T-helper 1 cell (primary cell): ENCODE measurements at regions not wholly inside any gene's neighbourhood (a gene's known extent, or its start where the extent isn't known, plus 50 kb on each side); places are given as distances from the start of the nearest gene placed in this dataset.
"Not testable (repeated sequence)": the region's sequence is repeated elsewhere in the genome, so short reads cannot be mapped to it uniquely, and the experiment has no call there.

Experiments
- DNase-seq, 5 donors: peaks; one replicate each; pipeline ENCODE4 v3.0.0-alpha.2; 2012 to 2020

- no peak for DNase-seq
Observed at GRCh38 chr2:198909525-198910267, 548.0 kb downstream of the SATB2 start.

DNA sequence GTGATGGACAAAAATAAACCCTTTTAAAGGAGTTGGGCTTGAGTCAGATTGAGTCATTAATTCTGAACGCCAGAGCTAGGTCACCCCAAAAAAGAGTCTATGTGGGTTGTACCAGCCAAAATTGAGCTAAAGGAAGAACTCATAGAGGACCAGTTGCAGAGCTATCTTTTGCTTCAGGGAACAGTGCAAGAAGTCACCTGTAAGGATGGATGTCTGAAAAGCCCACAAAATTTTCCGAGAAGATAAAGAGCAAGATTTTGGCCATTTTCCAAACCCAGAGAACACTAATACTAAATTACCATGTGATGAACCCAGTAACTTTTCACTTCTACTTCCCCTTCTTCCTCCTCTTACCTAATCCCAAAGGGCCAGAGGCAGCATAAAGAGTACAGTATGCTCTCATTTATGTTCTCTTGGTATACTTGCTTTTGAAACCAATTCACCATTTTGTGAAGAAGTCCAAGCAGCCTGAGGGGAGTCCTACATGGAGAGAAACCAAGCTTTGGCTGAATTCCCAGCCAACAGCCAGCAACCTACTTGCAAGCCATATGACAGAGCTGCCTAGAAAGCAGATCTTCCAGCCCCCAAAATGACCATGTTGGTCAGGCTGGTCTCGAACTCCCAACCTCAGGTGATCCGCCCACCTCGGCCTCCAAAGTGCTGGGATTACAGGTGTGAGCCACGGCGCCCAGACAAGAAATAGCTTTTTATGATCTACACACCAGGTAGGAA lies 551.7 kb downstream of the SATB2 start:
- no peak for DNase-seq

DNA sequence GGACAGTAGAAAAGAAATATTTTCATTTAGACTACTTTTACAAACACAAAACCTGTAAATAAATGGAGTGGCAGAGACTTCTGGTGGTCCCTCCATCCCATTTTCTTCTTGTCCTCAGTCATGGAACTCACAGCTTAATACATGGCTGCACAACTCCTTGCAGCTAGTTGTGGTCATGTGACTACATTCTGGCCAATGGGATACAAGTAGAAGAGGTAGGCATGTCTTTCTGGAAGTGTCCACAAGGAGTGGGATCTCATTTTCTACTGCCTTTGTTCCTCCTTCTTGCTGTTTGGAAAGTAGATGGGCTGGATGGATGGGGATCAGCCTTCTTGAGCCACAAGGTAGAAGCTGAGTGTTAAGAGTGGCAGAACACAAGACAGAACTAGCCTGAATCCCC lies 555.8 kb downstream of the SATB2 start:
- no peak for DNase-seq

GRCh38 chr2:198900141-198900540 lies 557.6 kb downstream of the SATB2 start:
- no peak for DNase-seq

- DNase-seq: no peak
Observed at GRCh38 chr2:198890490-198890889, 567.2 kb downstream of the SATB2 start.

DNA sequence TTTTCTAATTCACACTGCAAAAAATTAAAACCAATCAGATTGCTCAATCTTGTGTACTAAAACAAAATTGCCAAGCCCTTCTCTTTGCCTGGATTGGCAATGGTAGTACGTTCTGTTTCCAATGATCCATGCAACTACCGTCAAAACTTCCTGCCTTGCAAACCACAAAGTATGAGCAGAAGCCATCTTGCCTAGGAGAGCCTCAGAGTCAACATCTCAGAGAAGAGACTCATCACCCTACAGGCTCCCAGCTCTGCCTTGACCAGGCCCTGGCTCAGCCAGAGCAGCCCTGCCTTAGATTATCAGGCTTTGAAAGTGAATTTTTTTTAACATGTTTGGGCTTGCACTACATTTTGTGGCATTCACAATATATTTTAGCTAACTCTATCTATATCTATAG lies 574.1 kb downstream of the SATB2 start:
- no peak for DNase-seq

DNA sequence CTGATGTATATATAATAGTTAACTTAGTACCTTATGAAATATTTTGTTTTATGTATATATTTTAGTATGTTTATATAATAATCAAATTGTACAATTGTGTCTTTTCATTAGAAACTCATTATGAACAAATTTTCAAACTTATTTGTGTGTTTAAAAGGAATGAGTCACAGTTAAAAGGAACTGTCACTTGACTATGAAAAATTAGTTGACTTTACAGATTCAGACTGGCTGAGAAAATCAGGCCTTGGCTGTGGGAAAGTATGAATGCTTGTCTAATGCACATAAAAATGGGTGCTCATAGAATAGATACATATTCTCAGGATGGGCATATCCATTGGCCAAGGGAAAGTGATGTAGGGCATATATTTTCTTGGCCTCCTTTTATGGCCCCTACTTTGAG lies 576.8 kb downstream of the SATB2 start:
- DNase-seq: no peak

DNA sequence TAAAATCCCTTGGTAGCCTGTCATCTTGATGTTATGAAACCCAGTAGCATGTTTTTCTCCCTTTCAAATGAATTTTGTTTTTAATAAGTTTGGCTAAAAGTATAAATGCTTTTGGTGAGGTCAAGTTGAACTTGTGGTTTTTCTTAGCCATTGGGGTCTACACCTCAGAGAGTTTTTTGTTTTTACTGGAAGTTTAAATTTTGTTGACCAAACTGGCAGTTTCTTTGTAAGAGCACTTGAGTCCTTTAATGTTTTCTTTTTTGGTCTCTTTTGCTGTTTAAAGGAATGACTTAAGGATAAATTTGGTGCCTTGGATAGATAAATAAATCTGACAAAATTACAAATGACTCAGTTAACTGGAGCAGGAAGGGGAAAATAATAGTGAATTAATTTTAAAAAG lies 577.3 kb downstream of the SATB2 start:
- DNase-seq: no peak

GRCh38 chr2:198874472-198874858 lies 583.3 kb downstream of the SATB2 start:
- no peak for DNase-seq

DNA sequence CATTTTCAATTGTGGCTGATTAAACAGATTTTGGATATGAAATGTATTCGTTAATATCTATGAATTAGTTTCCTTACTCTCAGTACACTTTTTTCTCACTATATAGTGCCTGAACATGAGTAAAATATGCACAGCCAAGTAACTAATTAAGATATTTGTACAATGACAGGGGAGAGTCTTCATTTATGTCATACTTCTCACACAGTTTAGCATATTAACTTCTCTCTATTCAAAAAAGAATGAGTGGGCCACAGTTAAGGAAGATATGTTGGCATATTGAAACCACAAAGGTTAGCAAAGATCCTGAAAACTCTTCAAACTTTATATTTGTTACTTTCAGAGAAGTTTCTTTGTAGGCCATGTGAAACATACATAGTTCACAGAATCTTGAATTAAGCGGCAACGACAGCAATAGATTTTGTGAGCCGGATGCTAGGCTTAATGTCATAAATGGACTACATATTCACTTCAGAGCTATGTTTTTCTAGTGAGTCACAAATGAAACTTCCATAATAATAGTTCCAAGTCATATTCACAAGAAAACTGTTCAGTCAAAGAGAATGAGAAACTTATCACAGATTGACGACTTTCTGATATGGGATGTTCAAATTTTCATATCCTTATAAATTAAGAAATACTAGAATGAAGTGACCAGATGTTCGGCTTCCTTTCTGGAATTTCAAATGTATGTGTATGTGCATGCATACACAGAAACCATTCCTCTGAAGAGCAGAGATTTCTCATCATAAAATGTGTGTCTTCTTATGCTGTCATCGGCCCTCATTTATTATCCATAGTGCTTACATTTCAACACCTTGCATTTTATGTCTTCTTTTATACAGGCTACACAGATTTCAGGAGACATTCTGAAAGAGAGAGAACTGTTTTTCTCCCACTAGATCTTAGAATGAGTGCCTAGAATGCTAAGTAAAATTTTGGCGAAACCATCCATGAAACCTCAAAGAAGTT lies 584.0 kb downstream of the SATB2 start:
- DNase-seq: no peak

DNA sequence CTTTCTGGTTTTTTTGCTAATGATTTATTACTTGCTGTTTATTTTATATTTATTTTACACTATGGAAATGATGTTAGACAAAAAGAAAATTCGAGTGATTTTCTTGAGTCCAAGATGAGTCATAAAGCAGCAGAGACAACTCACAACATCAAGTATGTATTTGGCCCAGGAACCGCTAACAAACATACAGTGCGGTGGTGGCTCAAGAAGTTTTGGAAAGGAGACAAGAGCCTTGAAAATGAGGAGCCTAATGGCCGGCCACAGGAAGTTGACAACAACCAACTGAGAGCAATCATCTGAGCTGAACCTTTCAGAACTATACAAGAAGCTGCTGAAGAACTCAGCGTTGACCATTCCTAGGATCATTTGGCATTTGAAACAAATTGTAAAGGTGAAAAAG lies 594.1 kb downstream of the SATB2 start:
- DNase-seq: no peak

DNA sequence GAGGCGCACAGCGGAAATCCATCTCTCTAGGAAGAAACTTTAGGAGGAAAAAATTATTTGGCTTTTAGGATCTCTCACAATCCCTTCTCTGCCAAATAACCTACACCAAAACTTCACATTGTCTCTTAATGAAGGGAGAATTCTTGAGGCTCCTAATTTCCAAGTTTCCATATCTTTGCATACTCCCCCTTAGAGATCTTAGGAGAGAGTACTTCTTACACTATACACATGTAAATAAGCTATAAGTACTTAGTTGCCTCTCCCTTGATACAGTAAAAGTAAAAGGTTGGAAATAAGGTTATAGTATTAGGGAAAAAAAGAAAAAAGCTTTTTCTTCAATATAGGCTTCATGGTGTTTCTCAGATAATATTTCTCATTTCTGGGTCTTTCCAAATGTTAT lies 596.7 kb downstream of the SATB2 start:
- no peak for DNase-seq

- no peak for DNase-seq
Observed at GRCh38 chr2:198857246-198857645, 600.5 kb downstream of the SATB2 start.

DNA sequence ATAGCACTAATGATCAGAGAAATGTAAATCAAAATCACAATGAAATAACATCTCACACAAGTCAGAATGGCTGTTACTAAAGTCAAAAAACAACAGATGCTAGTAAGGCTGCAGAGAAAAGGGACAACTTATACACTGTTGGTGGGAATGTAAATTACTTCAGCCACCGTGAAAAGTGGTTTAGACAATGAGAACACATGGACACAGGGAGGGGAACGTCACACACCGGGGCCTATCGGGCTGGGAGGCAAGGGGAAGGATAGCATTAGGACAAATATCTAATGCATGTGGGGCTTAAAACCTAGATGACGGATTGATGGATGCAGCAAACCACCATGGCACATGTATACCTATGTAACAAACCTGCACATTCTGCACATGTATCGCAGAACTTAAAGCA lies 602.0 kb downstream of the SATB2 start:
- not testable (repeated sequence) for DNase-seq

GRCh38 chr2:198852248-198852647 lies 605.5 kb downstream of the SATB2 start:
- DNase-seq: no peak

DNA sequence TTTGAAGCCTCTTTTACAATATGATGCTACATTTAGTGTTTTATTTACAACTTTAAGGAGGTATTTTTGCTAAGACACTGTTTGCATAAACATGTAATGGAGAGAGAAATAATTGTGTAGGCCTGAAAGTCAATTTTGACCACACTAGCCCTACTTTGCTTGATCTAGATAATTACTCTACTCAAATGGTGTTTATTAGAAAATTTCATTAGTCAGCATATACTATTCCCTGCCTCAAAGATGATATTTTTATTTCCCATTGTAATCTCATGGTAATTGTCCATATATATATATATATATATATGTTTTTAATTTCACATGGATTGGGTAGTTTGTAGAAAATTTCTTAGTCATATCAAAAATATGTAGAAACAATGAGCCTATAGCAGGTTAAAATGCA lies 632.2 kb downstream of the SATB2 start:
- DNase-seq: no peak

GRCh38 chr2:198817536-198817935 lies 640.2 kb downstream of the SATB2 start:
- DNase-seq: no peak

- DNase-seq: no peak
Observed at GRCh38 chr2:198815626-198816025, 642.1 kb downstream of the SATB2 start.

DNA sequence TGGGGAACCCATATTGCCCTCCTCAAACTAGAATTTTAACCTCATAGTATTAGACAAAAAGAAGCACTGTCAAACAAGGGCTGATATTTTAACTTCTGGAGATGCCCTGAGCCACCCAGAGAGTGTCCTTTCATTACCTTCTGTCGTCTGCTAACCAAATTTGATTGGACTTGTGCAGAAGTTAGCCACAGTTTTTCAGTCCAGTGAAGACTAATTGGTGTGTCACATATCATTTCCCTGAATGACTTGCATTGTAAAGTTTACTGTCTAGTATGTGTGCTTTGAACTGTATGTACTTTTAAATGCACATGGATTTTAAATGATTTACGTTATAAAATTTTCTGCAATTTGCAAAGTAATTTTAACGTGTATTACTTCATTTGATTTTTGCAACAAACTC lies 646.5 kb downstream of the SATB2 start:
- DNase-seq: no peak

DNA sequence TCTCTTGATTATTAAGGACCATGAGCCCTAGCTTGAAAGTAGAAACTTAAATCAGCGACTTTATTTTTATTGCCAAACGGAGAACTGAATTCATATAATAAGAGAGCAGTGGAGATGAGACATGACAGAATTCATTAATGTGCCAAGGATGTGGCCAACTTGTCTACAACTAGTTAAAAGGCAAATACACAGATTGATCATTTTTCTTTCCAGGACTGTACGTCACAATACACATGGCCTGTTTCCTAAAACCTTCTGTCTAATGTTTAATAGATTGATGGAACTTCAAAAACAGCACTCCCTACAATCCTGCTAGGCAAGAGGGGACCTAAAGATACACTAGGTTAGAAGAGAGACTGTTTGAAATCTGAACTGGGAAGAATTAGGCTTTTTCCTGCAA lies 647.8 kb downstream of the SATB2 start:
- no peak for DNase-seq

DNA sequence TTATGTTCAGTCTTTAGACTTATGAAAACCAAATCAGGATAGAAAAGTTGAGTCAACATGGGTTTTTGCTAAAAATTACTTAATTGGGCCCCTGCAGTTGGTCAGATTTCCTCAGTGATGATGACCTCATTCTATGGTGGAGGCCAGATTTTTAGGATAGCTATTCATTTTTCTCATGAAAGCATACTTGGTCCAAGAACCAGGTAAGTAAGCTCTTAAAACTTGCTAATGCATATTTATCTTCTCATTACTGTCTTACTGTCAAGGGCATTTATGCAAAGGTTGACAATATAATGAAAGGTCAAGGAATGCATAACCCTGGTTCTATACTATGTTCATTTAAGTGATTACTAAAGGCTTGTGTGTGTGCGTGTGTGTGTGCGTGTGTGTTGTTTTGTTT lies 650.6 kb downstream of the SATB2 start:
- DNase-seq: no peak

- DNase-seq: no peak
Observed at GRCh38 chr2:198795419-198795818, 662.3 kb downstream of the SATB2 start.

DNA sequence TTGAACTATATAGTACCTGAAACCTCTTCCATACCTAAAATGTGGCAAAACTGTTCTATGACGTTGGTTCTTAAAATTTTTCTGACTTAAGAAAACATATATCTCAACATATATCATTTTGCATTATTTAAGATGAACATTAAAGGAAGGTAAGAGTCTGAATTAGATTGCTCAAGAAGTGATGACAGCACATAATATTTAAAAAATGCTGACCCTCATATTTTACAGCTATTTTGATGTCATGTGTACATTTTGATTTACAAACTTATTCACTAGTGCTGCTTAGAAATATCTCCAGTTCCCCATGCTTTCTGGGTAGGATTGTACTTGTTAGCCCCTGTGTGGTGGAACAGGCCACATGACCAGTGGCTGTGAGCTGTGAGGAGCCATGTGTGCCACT lies 666.1 kb downstream of the SATB2 start:
- DNase-seq: no peak
